WTC11 (cell line): ENCODE measurements at regions not wholly inside any gene's neighbourhood (a gene's known extent, or its start where the extent isn't known, plus 50 kb on each side); places are given as distances from the start of the nearest gene placed in this dataset.

Experiments used
- ATAC-seq: fragments of 200-7000 bp; cut with Tn5 transposase; 2 replicates; pipeline ENCODE4 v1.10.0; 2021; ENCODE audit warnings: mild to moderate bottlenecking, moderate library complexity
- CTCF ChIA-PET: fragments of 300-600 bp; sonication (Branson Sonifier 250); formaldehyde crosslinking; loops from one replicate; lab custom pipeline; 2021; ENCODE audit warnings: antibody characterized with exemption; lab: Charles Lee
- POLR2A ChIA-PET: fragments of 350-600 bp; sonication (Branson Sonifier 250); formaldehyde crosslinking; loops from one replicate; lab custom pipeline; 2021; ENCODE audit warnings: antibody characterized with exemption; lab: Charles Lee
- DNase-seq: peaks from one replicate; pipeline ENCODE4 v3.0.0; 2021; ENCODE audit warnings: low spot score
- H3K27ac Mint-ChIP-seq: 2 replicates; pipeline ENCODE4 v1.8.0; 2021; ENCODE audit warnings: mixed read lengths
- H3K27me3 Mint-ChIP-seq: 2 replicates; pipeline ENCODE4 v1.8.0; 2021; ENCODE audit warnings: low read depth, mild to moderate bottlenecking, moderate library complexity, mixed read lengths
- H3K36me3 Mint-ChIP-seq: 2 replicates; pipeline ENCODE4 v1.8.0; 2021; ENCODE audit warnings: mixed read lengths
- H3K4me1 Mint-ChIP-seq: 2 replicates; pipeline ENCODE4 v1.8.0; 2022; ENCODE audit warnings: mixed read lengths
- H3K4me3 Mint-ChIP-seq: 2 replicates; pipeline ENCODE4 v1.8.0; 2021; ENCODE audit warnings: mild to moderate bottlenecking, moderate library complexity, mixed read lengths
- H3K9me3 Mint-ChIP-seq: 2 replicates; pipeline ENCODE4 v1.8.0; 2021; ENCODE audit warnings: mixed read lengths
- CBFB ChIP-seq: sonication (generic); formaldehyde crosslinking; IDR thresholded peaks from 2 replicates; pipeline ENCODE4 v1.8.1; 2022; ENCODE audit warnings: mild to moderate bottlenecking, low read depth, missing genetic modification reagents
- EMX1 ChIP-seq: fragments of 250-450 bp; sonication (Bioruptor Pico); IDR thresholded peaks from 2 replicates; pipeline ENCODE4 v1.8.0; 2021; ENCODE audit warnings: mild to moderate bottlenecking
- FOXK1 ChIP-seq: sonication (generic); formaldehyde crosslinking; IDR thresholded peaks from 2 replicates; pipeline ENCODE4 v1.8.0; 2022; ENCODE audit warnings: mild to moderate bottlenecking, moderate library complexity, missing genetic modification reagents
- GABPB1 ChIP-seq: sonication (generic); formaldehyde crosslinking; IDR thresholded peaks from 2 replicates; pipeline ENCODE4 v1.8.1; 2023; ENCODE audit warnings: mild to moderate bottlenecking, missing genetic modification reagents
- GTF2I ChIP-seq: fragments of 250-450 bp; sonication (Bioruptor Pico); conservative IDR thresholded peaks from 2 replicates; pipeline ENCODE4 v1.4.0; 2021; ENCODE audit warnings: mild to moderate bottlenecking
- HMGA2 ChIP-seq: fragments of 250-450 bp; sonication (Bioruptor Pico); IDR thresholded peaks from 2 replicates; pipeline ENCODE4 v1.4.0; 2021; ENCODE audit warnings: mild to moderate bottlenecking, moderate library complexity
- JAZF1 ChIP-seq: fragments of 250-450 bp; sonication (Bioruptor Pico); IDR thresholded peaks from 2 replicates; pipeline ENCODE4 v1.9.0; 2021; ENCODE audit warnings: moderate library complexity, mild to moderate bottlenecking, inconsistent platforms
- JUN ChIP-seq: sonication (generic); formaldehyde crosslinking; IDR thresholded peaks from 2 replicates; pipeline ENCODE4 v1.8.0; 2023; ENCODE audit warnings: mild to moderate bottlenecking, missing genetic modification reagents
- OVOL2 ChIP-seq: fragments of 250-450 bp; sonication (Bioruptor Pico); IDR thresholded peaks from 2 replicates; pipeline ENCODE4 v1.9.0; 2021; ENCODE audit warnings: mild to moderate bottlenecking, borderline replicate concordance
- PRRX2 ChIP-seq: fragments of 250-450 bp; sonication (Bioruptor Pico); IDR thresholded peaks from 2 replicates; pipeline ENCODE4 v1.8.0; 2021; ENCODE audit warnings: mild to moderate bottlenecking
- RORB ChIP-seq: fragments of 250-450 bp; sonication (Bioruptor Pico); IDR thresholded peaks from 2 replicates; pipeline ENCODE4 v1.9.0; 2021; ENCODE audit warnings: mild to moderate bottlenecking
- SOX15 ChIP-seq: fragments of 250-450 bp; sonication (Bioruptor Pico); IDR thresholded peaks from 2 replicates; pipeline ENCODE4 v1.9.0; 2021; ENCODE audit warnings: mild to moderate bottlenecking
- SP1 ChIP-seq: sonication (generic); formaldehyde crosslinking; conservative IDR thresholded peaks from 2 replicates; pipeline ENCODE4 v1.8.1; 2022; ENCODE audit warnings: missing genetic modification reagents
- TEAD1 ChIP-seq: sonication (generic); formaldehyde crosslinking; IDR thresholded peaks from 2 replicates; pipeline ENCODE4 v1.8.0; 2022; ENCODE audit warnings: mild to moderate bottlenecking, missing genetic modification reagents
- ZNF219 ChIP-seq: sonication (generic); formaldehyde crosslinking; IDR thresholded peaks from 2 replicates; pipeline ENCODE4 v1.8.0; 2023; ENCODE audit warnings: missing genetic modification reagents, mild to moderate bottlenecking, borderline replicate concordance
- ZNF263 ChIP-seq: sonication (generic); formaldehyde crosslinking; IDR thresholded peaks from 2 replicates; pipeline ENCODE4 v1.8.1; 2022; ENCODE audit warnings: low read depth, mild to moderate bottlenecking, moderate library complexity, missing genetic modification reagents
- ZNF317 ChIP-seq: sonication (generic); formaldehyde crosslinking; IDR thresholded peaks from 2 replicates; pipeline ENCODE4 v1.8.1; 2023; ENCODE audit warnings: low read depth, mild to moderate bottlenecking, moderate library complexity, missing genetic modification reagents, borderline replicate concordance
- TF ChIP-seq, protein P1 (sequence below): sonication (generic); formaldehyde crosslinking; IDR thresholded peaks from 2 replicates; pipeline ENCODE4 v1.8.0; 2022; ENCODE audit warnings: mild to moderate bottlenecking, missing genetic modification reagents
- TF ChIP-seq, protein P2 (sequence below): sonication (generic); formaldehyde crosslinking; IDR thresholded peaks from 2 replicates; pipeline ENCODE4 v1.8.1; 2022; ENCODE audit warnings: mild to moderate bottlenecking, missing genetic modification reagents, moderate library complexity, borderline replicate concordance
- TF ChIP-seq, protein P3 (sequence below): fragments of 250-450 bp; sonication (Bioruptor Pico); IDR thresholded peaks from 2 replicates; pipeline ENCODE4 v1.9.0; 2021; ENCODE audit warnings: moderate library complexity, mild to moderate bottlenecking, inconsistent platforms, borderline replicate concordance
- TF ChIP-seq, protein P4 (sequence below): sonication (generic); formaldehyde crosslinking; conservative IDR thresholded peaks from 2 replicates; pipeline ENCODE4 v1.8.1; 2022; ENCODE audit warnings: mild to moderate bottlenecking, missing genetic modification reagents
- TF ChIP-seq, protein P5 (sequence below): fragments of 250-450 bp; sonication (Bioruptor Pico); IDR thresholded peaks from 2 replicates; pipeline ENCODE4 v1.9.0; 2021; ENCODE audit warnings: mild to moderate bottlenecking
- TF ChIP-seq, protein P6 (sequence below): sonication (generic); formaldehyde crosslinking; IDR thresholded peaks from 2 replicates; pipeline ENCODE4 v1.8.1; 2023; ENCODE audit warnings: mild to moderate bottlenecking, missing genetic modification reagents
- TF ChIP-seq, protein P7 (sequence below): sonication (generic); formaldehyde crosslinking; IDR thresholded peaks from 2 replicates; pipeline ENCODE4 v1.8.1; 2022; ENCODE audit warnings: missing genetic modification reagents, borderline replicate concordance
- TF ChIP-seq, protein P8 (sequence below): sonication (generic); formaldehyde crosslinking; IDR thresholded peaks from 2 replicates; pipeline ENCODE4 v1.8.1; 2022; ENCODE audit warnings: mild to moderate bottlenecking, moderate library complexity, missing genetic modification reagents

DNA sequence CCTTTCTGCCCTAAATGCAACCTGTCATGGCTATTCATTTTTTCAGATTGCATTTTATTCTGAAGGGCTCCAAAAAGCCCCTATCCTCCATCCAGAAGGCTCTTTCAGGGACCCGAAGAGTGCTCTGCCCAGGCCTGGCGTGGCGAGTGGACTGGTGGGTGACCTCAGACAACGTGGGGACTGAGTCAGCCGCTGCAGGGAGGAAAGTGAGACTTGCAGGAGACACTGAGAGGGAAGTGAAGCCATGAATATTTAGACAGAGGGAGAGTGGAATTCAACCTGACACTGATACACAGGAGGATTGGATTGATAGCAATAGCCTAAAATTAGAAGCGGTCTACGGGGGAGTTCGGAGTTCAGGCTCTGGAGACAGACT lies 63.6 kb upstream of the SIX2 start (continued):
- TF ChIP-seq, protein P1, sequence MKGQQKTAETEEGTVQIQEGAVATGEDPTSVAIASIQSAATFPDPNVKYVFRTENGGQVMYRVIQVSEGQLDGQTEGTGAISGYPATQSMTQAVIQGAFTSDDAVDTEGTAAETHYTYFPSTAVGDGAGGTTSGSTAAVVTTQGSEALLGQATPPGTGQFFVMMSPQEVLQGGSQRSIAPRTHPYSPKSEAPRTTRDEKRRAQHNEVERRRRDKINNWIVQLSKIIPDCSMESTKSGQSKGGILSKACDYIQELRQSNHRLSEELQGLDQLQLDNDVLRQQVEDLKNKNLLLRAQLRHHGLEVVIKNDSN (CRISPR knock-in tag): no peak
- TF ChIP-seq JAZF1 (CRISPR knock-in tag) (no peak), EMX1 (CRISPR knock-in tag) (no peak), HMGA2 (CRISPR knock-in tag) (no peak), GABPB1 (CRISPR knock-in tag) (no peak), RORB (CRISPR knock-in tag) (no peak), ZNF219 (CRISPR knock-in tag) (no peak)
- TF ChIP-seq, protein P2, sequence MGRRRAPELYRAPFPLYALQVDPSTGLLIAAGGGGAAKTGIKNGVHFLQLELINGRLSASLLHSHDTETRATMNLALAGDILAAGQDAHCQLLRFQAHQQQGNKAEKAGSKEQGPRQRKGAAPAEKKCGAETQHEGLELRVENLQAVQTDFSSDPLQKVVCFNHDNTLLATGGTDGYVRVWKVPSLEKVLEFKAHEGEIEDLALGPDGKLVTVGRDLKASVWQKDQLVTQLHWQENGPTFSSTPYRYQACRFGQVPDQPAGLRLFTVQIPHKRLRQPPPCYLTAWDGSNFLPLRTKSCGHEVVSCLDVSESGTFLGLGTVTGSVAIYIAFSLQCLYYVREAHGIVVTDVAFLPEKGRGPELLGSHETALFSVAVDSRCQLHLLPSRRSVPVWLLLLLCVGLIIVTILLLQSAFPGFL (CRISPR knock-in tag): no peak
- TF ChIP-seq, protein P3, sequence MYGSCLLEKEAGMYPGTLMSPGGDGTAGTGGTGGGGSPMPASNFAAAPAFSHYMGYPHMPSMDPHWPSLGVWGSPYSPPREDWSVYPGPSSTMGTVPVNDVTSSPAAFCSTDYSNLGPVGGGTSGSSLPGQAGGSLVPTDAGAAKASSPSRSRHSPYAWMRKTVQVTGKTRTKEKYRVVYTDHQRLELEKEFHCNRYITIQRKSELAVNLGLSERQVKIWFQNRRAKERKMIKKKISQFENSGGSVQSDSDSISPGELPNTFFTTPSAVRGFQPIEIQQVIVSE: no peak

DNA sequence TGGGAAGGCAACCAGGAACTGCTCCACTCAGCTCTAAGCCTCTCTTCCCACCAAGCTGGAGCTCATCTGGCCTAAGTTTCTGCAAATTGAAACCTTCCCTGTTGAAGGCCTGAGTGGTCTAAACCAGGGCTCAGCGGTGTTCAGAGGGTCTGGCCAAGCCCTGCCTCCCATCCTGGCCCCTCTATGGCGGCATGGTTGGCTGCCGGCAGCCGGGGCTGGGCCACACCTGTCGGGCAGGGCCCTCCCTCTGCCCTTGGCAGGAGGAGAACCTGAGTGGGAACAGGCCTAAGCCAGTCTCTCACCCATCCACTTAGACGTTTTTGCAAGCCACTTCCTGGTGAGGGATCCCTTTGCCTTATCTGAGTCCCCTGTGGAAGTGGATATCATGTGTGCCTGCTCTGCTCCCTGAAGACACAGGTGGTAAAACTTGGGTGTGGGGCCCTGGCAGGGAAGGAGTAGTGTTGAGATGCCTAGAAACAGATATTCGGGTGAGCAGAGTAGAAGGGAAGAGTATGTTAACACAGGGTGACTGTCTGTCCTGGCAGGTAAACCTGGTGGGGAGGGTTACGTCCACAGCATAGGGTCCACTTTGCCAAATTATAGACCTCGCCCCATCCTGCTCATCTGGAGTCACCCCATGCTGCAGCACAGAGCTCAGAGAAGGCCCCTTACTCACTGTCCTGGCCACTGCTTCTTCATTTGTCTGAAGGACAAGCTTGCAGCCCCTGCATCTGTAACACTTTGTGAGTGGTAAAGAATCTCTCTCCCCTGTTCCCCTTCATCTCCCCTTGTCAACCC lies 63.0 kb upstream of the SIX2 start:
- ChIA-PET POLR2A (no interaction called here), CTCF (no interaction called here)
- H3K36me3 Mint-ChIP-seq: no peaks in the 10 kb centered on the region
- H3K4me3 Mint-ChIP-seq: no peak overlapping the region
- peaks cover 7% of the 10 kb centered on the region for H3K27me3 Mint-ChIP-seq
- peaks cover 9% of the 10 kb centered on the region for H3K9me3 Mint-ChIP-seq
- no peak for DNase-seq
- no peak for ATAC-seq
- no peak overlapping the region for H3K27ac Mint-ChIP-seq
- H3K4me1 Mint-ChIP-seq: peaks cover 39% of the 10 kb centered on the region
- TF ChIP-seq, protein P4, sequence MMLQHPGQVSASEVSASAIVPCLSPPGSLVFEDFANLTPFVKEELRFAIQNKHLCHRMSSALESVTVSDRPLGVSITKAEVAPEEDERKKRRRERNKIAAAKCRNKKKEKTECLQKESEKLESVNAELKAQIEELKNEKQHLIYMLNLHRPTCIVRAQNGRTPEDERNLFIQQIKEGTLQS (CRISPR knock-in tag): no peak
- TF ChIP-seq OVOL2 (CRISPR knock-in tag) (no peak), ZNF317 (CRISPR knock-in tag) (no peak), PRRX2 (CRISPR knock-in tag) (no peak), ZNF219 (CRISPR knock-in tag) (no peak), CBFB (no peak), TEAD1 (CRISPR knock-in tag) (no peak), FOXK1 (no peak), JUN (no peak)
- TF ChIP-seq, protein P5, sequence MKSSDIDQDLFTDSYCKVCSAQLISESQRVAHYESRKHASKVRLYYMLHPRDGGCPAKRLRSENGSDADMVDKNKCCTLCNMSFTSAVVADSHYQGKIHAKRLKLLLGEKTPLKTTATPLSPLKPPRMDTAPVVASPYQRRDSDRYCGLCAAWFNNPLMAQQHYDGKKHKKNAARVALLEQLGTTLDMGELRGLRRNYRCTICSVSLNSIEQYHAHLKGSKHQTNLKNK (CRISPR knock-in tag): no peak
- TF ChIP-seq, protein P6, sequence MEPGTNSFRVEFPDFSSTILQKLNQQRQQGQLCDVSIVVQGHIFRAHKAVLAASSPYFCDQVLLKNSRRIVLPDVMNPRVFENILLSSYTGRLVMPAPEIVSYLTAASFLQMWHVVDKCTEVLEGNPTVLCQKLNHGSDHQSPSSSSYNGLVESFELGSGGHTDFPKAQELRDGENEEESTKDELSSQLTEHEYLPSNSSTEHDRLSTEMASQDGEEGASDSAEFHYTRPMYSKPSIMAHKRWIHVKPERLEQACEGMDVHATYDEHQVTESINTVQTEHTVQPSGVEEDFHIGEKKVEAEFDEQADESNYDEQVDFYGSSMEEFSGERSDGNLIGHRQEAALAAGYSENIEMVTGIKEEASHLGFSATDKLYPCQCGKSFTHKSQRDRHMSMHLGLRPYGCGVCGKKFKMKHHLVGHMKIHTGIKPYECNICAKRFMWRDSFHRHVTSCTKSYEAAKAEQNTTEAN (CRISPR knock-in tag): no peak
- TF ChIP-seq, all 79 proteins: peak for 0

DNA sequence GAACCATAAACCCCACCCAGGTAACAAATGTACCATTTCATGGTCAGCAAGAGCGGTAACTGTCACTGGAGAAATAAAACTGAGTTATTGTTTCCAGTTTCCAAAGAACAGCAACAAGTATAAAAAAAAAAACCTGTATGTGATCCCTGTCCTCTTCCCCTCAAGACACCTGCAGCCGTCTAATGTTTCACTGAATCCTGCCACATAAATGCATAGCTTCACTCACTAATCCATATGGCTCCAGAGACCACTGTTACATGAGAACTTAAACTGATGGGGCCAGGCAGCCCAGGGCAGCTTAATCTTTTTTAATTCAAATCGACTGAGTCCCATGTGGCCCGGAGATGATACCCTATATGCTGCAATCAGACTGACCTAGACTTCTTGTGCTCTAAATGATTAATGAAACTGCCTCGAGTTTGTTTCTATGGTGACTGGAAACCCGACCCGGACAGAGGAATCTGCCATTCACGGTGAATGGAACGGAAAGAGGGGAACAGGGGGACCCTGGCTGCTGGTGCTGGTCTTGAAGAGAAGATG lies 60.9 kb upstream of the SIX2 start:
- no peak overlapping the region for H3K27ac Mint-ChIP-seq
- H3K9me3 Mint-ChIP-seq: peaks cover 25% of the 10 kb centered on the region
- ChIA-PET POLR2A (no interaction called here), CTCF (interaction anchor here (0.6 to 1.2 kb wide), 3 partner anchors 56 to 816 kb away, joined by 3 read pairs; no protein-coding TSS in a partner anchor)
- DNase-seq: no peak
- peak; percentile 30 for ATAC-seq
- H3K36me3 Mint-ChIP-seq: peaks cover 3% of the 10 kb centered on the region; the same call in 1 of the 2 replicates
- TF ChIP-seq ZNF263 (CRISPR knock-in tag) (no peak), ZNF219 (CRISPR knock-in tag) (no peak), SOX15 (CRISPR knock-in tag) (no peak), ZNF317 (CRISPR knock-in tag) (no peak), SP1 (CRISPR knock-in tag) (no peak), CBFB (no peak), EMX1 (CRISPR knock-in tag) (no peak), GTF2I (no peak)
- TF ChIP-seq, protein P7, sequence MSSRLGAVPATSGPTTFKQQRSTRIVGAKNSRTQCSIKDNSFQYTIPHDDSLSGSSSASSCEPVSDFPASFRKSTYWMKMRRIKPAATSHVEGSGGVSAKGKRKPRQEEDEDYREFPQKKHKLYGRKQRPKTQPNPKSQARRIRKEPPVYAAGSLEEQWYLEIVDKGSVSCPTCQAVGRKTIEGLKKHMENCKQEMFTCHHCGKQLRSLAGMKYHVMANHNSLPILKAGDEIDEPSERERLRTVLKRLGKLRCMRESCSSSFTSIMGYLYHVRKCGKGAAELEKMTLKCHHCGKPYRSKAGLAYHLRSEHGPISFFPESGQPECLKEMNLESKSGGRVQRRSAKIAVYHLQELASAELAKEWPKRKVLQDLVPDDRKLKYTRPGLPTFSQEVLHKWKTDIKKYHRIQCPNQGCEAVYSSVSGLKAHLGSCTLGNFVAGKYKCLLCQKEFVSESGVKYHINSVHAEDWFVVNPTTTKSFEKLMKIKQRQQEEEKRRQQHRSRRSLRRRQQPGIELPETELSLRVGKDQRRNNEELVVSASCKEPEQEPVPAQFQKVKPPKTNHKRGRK: no peak
- TF ChIP-seq, protein P8, sequence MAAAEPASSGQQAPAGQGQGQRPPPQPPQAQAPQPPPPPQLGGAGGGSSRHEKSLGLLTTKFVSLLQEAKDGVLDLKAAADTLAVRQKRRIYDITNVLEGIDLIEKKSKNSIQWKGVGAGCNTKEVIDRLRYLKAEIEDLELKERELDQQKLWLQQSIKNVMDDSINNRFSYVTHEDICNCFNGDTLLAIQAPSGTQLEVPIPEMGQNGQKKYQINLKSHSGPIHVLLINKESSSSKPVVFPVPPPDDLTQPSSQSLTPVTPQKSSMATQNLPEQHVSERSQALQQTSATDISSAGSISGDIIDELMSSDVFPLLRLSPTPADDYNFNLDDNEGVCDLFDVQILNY (CRISPR knock-in tag): no peak
- peaks cover 39% of the 10 kb centered on the region for H3K4me1 Mint-ChIP-seq
- H3K4me3 Mint-ChIP-seq: no peak overlapping the region
- peaks cover 7% of the 10 kb centered on the region for H3K27me3 Mint-ChIP-seq
